GM19397 (cell line): ENCODE measurements at regions not wholly inside any gene's neighbourhood (a gene's known extent, or its start where the extent isn't known, plus 50 kb on each side); places are given as distances from the start of the nearest gene placed in this dataset.
A peak's percentile ranks its signal among the peaks of the same experiment; 100 is the strongest.

Source experiments
- ATAC-seq: cut with Tn5 transposase; IDR thresholded peaks from one replicate; pipeline ENCODE4 v1.9.1; 2021; ENCODE audit warnings: mild to moderate bottlenecking, moderate library complexity; ENCODE audit not compliant: unreplicated experiment

DNA sequence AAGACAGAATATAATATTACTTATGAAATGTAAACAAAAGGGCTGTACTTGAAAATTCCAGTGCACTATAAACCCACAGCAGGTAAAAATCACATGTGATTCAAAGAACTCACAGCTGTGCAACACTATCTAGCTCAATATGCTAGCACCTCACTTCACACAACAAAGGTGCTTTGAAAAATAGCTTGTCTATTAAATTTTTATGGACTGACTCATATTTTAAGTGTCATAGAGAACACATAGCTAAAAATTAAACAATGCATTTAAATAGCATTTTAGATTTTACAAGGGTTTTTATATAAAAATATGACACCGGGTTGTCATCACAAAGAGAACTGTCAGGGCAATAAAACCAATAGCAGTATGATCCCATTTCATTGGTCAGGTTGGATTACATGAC lies 1390.5 kb upstream of the TENM4 start:
- no peak for ATAC-seq

GRCh38 chr11:80827781-80828180 lies 1387.0 kb upstream of the TENM4 start:
- no peak for ATAC-seq

GRCh38 chr11:80826808-80827207 lies 1386.0 kb upstream of the TENM4 start:
- ATAC-seq: no peak

DNA sequence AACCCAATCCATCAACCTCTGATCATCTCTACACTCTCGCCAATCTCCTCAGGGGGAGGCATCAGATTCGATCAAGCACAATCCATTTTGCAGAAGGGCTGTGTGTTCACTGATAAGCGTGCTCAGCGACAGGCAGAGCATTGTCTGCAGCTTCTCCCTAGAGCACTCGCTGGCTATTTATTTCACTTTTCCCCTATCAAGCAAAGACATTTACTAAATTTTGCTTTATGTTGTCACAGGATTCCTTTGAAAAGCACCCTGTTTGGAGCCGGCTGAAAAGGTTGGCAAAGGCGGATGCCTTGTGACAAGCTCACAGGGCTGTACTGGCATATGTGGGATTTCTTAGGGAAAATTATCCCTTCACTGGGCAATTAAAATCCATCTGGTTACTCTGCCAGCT lies 1381.5 kb upstream of the TENM4 start:
- ATAC-seq: no peak

GRCh38 chr11:80819271-80819670 lies 1378.4 kb upstream of the TENM4 start:
- ATAC-seq: no peak

DNA sequence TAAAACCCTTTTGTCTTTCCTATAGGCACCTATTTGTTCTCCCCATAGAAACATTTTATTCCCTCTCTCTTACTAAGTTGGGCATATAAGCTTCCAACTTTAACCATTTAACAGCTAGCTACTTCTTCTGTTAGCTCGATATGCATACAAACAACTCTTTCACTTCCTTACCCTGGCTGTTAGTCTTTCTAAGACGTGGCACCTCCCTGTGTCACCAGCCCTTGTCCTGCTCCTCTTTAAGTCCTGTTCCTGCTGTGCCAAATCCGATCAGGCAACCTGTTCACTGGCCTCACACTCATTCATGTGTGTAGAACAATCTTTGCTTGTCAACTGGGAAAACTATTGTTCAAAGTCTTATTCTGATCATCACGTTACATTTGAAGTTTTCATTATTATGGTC lies 1376.1 kb upstream of the TENM4 start:
- ATAC-seq: no peak

GRCh38 chr11:80816454-80816847 lies 1375.6 kb upstream of the TENM4 start:
- peak; percentile 25 for ATAC-seq

DNA sequence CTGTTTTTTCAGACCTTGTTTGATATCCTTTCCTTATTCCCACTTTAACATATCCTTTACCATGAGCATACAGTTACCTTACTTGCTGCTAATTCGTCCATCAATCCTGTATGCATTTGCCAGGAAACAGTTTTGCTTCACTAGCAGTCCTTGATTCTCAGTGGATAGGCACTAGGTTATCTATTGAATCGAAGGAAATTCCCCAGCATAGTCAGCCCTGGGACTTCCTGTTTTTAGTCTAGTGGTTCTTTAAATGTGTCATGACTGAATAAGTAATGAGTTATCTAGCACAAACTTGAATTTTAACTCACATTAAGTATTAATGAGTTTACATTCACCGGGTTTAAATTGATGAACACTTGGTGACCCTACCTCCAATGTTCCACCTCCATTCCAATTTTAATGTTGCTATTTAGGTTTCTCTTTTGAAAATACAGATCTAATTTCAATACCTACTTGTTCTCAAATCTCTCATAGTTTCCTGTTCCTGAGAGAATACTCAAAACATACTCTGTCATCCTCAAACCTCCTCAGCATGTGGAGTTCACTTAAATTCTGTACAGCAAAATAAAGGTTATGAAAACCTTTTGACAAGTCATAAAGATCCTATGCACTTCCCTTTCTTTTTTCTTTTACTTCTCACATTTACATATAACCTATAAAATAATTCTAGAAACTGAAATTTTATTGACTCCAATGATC lies 1375.1 kb upstream of the TENM4 start:
- peak; percentile 90 for ATAC-seq

DNA sequence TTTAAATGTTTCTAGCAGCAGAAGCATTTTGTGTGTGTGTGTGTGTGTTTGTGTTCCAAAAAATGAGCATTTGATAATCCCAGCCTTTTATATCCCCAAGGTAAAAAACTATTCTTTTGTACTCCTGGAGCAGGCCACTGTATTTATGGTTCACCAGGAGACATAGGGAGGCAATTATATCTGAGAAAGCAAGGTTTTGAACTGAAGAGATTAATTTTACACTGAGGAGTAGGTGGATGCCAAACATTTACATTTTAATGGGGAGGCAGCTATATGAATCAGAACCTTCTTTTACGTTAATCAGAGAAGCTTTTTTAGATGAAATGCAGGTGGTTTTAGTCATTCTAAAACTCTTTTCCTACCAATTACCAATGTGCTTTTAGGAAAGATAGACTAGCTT lies 1374.0 kb upstream of the TENM4 start:
- no peak for ATAC-seq

DNA sequence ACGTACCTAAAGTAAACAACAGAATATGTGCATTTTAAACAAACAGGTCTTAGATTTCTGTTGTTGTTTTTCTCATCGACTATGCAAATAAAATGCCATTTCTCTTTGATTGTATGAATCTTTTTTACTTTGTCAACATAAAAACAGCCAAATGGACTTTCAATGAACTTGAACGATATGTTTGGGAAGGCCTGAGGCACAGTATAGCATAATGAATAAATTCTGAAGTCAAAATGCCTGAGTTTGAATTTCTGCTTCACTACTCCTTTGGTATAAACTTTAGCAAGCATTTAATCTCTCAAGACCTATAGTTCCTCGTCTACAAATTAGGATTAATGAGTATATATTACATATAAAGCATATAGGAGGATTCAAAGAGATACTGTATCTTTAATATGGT lies 1369.9 kb upstream of the TENM4 start:
- ATAC-seq: no peak

DNA sequence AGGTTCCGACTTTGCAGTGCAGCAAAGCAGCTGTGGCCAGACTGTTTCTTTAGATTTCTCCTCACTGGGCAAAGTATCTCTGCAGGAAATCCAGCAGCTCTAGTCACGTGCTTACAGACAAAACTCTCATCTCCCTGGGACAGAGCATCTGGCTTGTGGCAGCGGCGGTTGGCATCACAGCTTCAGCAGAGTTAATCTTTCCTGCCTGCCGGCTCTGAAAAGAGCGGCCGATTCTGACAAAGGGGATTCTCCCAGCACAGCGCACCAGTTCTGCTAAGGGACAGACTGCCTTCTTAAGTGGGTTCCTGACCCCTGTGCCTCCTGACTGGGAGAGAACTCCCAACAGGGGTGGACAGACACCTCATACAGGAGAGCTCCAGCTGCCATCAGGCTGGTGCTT lies 1357.3 kb upstream of the TENM4 start:
- ATAC-seq: no peak

- ATAC-seq: no peak
Observed at GRCh38 chr11:80783561-80783960, 1342.7 kb upstream of the TENM4 start.

- ATAC-seq: no peak
Observed at GRCh38 chr11:80782135-80782885, 1341.5 kb upstream of the TENM4 start.

DNA sequence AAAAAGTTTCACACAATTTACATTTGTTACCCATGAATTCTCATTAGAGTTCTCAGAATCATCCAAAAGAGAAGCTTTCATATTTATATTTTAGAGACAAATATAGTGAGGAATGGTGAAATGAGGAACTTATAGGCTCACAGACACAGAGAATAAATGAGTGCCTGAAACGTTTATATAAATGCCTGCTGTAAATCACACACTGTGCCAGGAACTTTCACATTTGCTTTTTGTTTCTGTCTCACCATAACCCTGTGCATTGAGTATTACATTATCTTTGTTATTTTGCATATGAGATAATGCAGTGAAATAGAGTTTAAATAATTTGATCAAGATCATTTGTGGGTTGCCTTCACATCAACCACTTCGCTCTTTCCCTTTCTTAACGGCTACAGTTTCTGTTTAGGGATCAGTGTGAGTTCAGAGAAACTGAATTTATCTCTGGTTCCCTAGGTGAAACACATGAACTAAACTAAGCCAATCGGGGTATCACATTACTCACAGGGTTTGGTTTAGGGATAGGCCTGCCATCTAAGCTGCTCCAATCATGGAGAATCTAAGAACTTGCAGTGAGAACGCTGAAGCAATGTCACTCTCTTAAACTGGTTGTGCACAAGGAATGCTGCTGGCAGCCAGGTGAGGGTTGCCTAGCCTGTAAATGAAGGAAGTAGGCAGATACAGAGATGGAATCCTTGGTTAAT lies 1339.2 kb upstream of the TENM4 start:
- ATAC-seq: no peak

DNA sequence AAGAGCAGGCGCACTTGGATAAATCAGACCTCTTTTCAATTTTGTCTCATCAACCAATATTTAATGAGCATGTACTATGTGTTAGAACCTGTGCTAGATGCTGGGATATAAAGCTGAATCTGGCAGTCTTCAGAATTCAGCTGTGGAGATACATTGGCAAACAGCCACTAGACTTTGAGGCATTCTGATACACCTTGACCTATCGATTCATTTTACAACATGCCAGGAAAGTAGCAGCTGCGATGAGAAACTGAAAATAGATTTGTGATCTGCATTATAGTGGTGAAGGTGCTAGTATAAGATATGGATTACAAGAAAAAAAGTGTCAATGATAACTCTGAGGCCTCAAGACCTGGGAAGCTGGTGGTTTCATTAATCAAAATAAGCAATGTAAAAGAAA lies 1338.1 kb upstream of the TENM4 start:
- no peak for ATAC-seq

DNA sequence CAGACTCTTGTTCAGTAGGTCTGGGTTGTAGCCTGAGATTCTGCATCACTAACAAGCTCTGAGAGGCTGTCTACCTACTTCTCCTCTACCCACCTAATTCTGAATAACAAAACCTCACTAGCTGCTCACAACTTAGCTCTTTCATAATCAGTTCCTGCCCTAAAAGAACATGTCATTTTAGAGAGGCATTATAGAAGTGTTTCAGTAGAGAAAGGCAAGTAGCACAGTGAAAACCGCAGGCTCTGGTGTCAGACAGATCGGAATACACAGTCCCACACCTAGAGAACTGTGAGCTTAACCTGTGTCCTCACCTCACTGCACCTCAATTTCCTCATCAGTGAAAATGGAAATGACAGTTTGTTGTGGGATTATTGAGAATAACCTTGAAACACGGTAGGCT lies 1337.6 kb upstream of the TENM4 start:
- no peak for ATAC-seq

GRCh38 chr11:80773919-80774318 lies 1333.1 kb upstream of the TENM4 start:
- no peak for ATAC-seq

- ATAC-seq: no peak
Observed at GRCh38 chr11:80771017-80771416, 1330.2 kb upstream of the TENM4 start.

DNA sequence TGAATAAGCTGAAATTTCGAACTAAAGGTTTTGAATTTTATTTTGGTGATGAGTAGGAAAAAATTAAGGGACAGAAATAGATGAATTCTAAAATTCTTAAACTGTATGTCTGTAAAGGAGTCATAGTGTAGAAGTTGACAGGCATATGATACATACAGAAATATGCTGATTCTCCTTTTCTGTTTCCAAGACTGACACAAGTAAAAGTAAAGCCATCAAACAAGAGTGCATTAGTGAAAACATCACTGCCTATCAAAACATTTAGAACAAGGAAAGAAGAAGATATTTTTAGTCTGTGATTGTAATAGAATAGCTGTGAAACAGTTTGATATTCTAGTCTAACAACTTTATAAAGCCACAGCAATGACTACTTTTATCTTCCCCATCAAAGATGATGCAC lies 1318.0 kb upstream of the TENM4 start:
- no peak for ATAC-seq

- ATAC-seq: no peak
Observed at GRCh38 chr11:80748207-80748925, 1307.5 kb upstream of the TENM4 start.

DNA sequence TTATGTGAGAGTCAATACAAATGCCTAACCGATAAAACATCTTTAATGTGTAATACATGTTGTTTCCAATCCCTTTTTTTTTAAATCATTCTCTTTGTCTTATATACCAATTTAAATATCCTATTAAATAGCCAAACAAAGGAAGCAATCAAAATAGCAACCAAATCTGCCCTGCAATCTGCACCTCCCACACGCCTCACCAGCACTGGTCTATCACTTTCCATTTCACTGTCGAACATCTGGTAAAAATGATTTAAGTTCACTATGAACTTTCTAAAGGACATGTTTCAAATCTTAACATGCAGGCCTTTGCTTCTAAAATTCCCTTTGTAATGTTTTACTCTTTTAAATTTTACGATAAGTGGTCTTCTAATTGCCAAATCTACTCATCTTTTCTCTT lies 1305.5 kb upstream of the TENM4 start:
- no peak for ATAC-seq
